ENCODE measurements at regions not wholly inside any gene's neighbourhood (a gene's known extent, or its start where the extent isn't known, plus 50 kb on each side); places are given as distances from the start of the nearest gene placed in this dataset.
A peak's percentile ranks its signal among the peaks of the same experiment; 100 is the strongest.

DNA sequence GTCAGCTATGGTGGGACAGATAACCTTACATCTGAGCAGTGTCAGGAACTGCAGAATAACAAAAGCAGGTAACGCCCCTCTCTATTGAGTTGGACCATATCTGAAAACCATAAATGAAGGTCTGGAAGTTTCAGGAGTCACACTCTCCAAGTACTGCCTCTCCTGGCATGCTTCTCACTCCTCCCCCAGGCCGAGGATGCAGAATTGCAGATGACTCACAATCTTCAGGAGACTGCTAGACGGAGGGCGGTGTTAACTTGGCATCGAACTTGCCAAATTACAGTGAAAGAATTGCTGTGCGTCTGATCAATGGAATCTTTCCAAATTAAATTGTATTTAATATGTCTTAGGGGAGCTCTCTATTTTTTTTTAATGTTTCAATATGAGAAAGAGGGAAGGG is 67.1 kb upstream of the TRIM2 start:
- FAIRE-seq = no peak

GRCh38 chr4:153137677-153138630 is 66.3 kb upstream of the TRIM2 start:
- TF ChIP-seq, protein P1, sequence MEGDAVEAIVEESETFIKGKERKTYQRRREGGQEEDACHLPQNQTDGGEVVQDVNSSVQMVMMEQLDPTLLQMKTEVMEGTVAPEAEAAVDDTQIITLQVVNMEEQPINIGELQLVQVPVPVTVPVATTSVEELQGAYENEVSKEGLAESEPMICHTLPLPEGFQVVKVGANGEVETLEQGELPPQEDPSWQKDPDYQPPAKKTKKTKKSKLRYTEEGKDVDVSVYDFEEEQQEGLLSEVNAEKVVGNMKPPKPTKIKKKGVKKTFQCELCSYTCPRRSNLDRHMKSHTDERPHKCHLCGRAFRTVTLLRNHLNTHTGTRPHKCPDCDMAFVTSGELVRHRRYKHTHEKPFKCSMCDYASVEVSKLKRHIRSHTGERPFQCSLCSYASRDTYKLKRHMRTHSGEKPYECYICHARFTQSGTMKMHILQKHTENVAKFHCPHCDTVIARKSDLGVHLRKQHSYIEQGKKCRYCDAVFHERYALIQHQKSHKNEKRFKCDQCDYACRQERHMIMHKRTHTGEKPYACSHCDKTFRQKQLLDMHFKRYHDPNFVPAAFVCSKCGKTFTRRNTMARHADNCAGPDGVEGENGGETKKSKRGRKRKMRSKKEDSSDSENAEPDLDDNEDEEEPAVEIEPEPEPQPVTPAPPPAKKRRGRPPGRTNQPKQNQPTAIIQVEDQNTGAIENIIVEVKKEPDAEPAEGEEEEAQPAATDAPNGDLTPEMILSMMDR (IDR thresholded peaks at IDR 0.05; ENCODE audit: insufficient read depth, missing control alignments) = no peak
- no peak for DNase-seq (ENCODE audit: insufficient read length, low spot score)
- FAIRE-seq = no peak

More for the DNA sequence above, 67.1 kb upstream of the TRIM2 start:
- TF ChIP-seq, protein P1 (IDR thresholded peaks at IDR 0.05; ENCODE audit: insufficient read depth, missing control alignments) = no peak
- no peak for DNase-seq (ENCODE audit: insufficient read length, low spot score)

GRCh38 chr4:153138736-153139135 is 65.5 kb upstream of the TRIM2 start:
- no peak for FAIRE-seq
- TF ChIP-seq, protein P1 (IDR thresholded peaks at IDR 0.05; ENCODE audit: insufficient read depth, missing control alignments) = no peak

DNA sequence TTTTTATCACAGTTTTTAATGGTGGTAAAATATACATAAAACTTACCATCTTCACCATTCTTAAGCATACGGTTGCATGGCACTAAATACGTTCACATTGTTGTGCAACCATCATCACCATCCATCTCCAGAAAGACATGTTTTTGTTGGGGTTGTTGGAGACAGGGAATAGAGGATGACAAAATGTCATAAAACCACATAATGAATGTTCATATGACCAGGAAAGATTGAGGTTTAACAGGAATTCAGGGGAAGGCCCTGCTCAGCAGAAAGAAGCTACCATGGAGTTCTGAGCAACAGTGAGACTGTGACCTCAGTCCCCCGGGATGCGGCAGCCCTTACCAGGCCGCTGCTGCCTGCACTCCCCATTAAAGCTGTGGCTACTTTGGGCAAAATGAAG is 63.9 kb upstream of the TRIM2 start:
- no peak for DNase-seq (ENCODE audit: insufficient read length, low spot score)
- no peak for FAIRE-seq
- TF ChIP-seq, protein P1 (IDR thresholded peaks at IDR 0.05; ENCODE audit: insufficient read depth, missing control alignments) = no peak

More at GRCh38 chr4:153138736-153139135, 65.5 kb upstream of the TRIM2 start:
- DNase-seq (ENCODE audit: insufficient read length, low spot score) = no peak

- TF ChIP-seq, protein P1 (IDR thresholded peaks at IDR 0.05; ENCODE audit: insufficient read depth, missing control alignments) = no peak
- DNase-seq (ENCODE audit: insufficient read length, low spot score) (no peak), FAIRE-seq (no peak)
These were observed 63.0 kb upstream of the TRIM2 start for GRCh38 chr4:153141238-153141637.

GRCh38 chr4:153142700-153143438 is 61.4 kb upstream of the TRIM2 start:
- FAIRE-seq (peak; percentile 41), DNase-seq (ENCODE audit: insufficient read length, low spot score) (peak; percentile 41)
- TF ChIP-seq, protein P1 (IDR thresholded peaks at IDR 0.05; ENCODE audit: insufficient read depth, missing control alignments) = peak; percentile 93

All from D721Med (cell line).